ENCODE measurements at regions not wholly inside any gene's neighbourhood (a gene's known extent, or its start where the extent isn't known, plus 50 kb on each side); places are given as distances from the start of the nearest gene placed in this dataset.

GRCh38 chr2:173552531-173552930 is 197.9 kb downstream of the CDCA7 start:
- TF ChIP-seq POLR2A (IDR thresholded peaks at IDR 0.05) (no peak), POLR2AphosphoS5 (IDR thresholded peaks at IDR 0.05; ENCODE audit: insufficient read depth in 1 of 2, low read depth in 1 of 2) (no peak)
- TF ChIP-seq, protein P1, sequence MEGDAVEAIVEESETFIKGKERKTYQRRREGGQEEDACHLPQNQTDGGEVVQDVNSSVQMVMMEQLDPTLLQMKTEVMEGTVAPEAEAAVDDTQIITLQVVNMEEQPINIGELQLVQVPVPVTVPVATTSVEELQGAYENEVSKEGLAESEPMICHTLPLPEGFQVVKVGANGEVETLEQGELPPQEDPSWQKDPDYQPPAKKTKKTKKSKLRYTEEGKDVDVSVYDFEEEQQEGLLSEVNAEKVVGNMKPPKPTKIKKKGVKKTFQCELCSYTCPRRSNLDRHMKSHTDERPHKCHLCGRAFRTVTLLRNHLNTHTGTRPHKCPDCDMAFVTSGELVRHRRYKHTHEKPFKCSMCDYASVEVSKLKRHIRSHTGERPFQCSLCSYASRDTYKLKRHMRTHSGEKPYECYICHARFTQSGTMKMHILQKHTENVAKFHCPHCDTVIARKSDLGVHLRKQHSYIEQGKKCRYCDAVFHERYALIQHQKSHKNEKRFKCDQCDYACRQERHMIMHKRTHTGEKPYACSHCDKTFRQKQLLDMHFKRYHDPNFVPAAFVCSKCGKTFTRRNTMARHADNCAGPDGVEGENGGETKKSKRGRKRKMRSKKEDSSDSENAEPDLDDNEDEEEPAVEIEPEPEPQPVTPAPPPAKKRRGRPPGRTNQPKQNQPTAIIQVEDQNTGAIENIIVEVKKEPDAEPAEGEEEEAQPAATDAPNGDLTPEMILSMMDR (IDR thresholded peaks at IDR 0.05): no peak
- intact Hi-C loops (cut with DNase I): no loop called here
- H3K27ac ChIP-seq: no peak overlapping the region
- no peaks in the 10 kb centered on the region for H3K4me1 ChIP-seq
- no peaks in the 10 kb centered on the region for H3K36me3 ChIP-seq
- H3K4me3 ChIP-seq: no peak overlapping the region
- H3K9me3 ChIP-seq: no peaks in the 10 kb centered on the region
- DNase-seq (ENCODE audit: extremely low spot score in 2 of 2): no peak
- no peaks in the 10 kb centered on the region for H3K27me3 ChIP-seq

DNA sequence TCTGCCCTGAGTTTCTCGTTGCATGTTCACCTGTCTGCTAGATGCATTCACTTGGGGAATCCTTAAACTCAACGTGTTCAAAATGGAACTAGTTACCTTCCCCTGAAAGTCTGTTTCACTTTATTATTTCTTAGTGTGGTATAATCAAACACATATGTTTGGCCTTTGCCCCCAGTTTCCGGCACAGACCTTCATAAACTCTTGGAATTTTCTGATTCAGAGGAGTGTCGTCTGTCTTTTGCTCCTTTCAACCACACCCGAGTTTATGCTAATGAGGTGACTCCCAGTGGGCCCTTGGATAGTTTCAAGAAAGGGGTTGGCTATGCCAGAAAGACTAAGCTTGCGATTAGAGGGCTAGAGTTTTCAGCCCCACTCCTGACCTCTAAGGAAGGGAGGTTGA is 198.9 kb downstream of the CDCA7 start:
- Histone ChIP-seq H3K4me1 (no peaks in the 10 kb centered on the region), H3K27me3 (no peaks in the 10 kb centered on the region), H3K27ac (no peak overlapping the region), H3K36me3 (no peaks in the 10 kb centered on the region), H3K4me3 (no peak overlapping the region), H3K9me3 (no peaks in the 10 kb centered on the region)
- no peak for DNase-seq (ENCODE audit: extremely low spot score in 2 of 2)
- TF ChIP-seq POLR2AphosphoS5 (IDR thresholded peaks at IDR 0.05; ENCODE audit: insufficient read depth in 1 of 2, low read depth in 1 of 2) (no peak), POLR2A (IDR thresholded peaks at IDR 0.05) (no peak)
- TF ChIP-seq, protein P1 (IDR thresholded peaks at IDR 0.05): no peak
- intact Hi-C loops (cut with DNase I): no loop called here

DNA sequence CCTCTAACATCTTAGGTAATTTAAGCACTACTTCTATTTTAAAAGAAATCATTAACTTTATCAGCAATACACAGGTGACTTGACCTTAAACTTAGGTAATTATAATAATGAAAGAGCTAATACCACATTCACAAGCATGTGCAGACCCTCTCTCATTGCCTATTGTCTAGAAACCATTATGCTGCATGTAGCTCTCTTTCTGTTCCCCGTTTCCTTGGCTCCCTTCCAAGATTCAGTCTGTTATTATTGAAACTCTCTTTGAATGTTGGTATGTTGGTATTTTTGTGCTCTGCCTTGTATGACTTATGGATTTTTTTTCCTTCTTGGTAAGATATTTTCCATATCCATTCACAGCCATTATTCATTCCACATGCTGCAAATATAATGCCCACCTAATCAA is 201.2 kb downstream of the CDCA7 start:
- Histone ChIP-seq H3K27ac (no peak overlapping the region), H3K27me3 (no peaks in the 10 kb centered on the region), H3K9me3 (no peaks in the 10 kb centered on the region), H3K36me3 (no peaks in the 10 kb centered on the region), H3K4me3 (no peak overlapping the region), H3K4me1 (no peaks in the 10 kb centered on the region)
- intact Hi-C loops (cut with DNase I): no loop called here
- no peak for DNase-seq (ENCODE audit: extremely low spot score in 2 of 2)
- TF ChIP-seq, protein P1 (IDR thresholded peaks at IDR 0.05): no peak
- TF ChIP-seq POLR2A (IDR thresholded peaks at IDR 0.05) (no peak), POLR2AphosphoS5 (IDR thresholded peaks at IDR 0.05; ENCODE audit: insufficient read depth in 1 of 2, low read depth in 1 of 2) (no peak)

- TF ChIP-seq, protein P1 (IDR thresholded peaks at IDR 0.05): no peak
- TF ChIP-seq POLR2A (IDR thresholded peaks at IDR 0.05) (no peak), POLR2AphosphoS5 (IDR thresholded peaks at IDR 0.05; ENCODE audit: insufficient read depth in 1 of 2, low read depth in 1 of 2) (no peak)
- H3K9me3 ChIP-seq: no peaks in the 10 kb centered on the region
- DNase-seq (ENCODE audit: extremely low spot score in 2 of 2): no peak
- no peaks in the 10 kb centered on the region for H3K27me3 ChIP-seq
- no peak overlapping the region for H3K27ac ChIP-seq
- H3K4me3 ChIP-seq: no peak overlapping the region
- no peaks in the 10 kb centered on the region for H3K36me3 ChIP-seq
- no peaks in the 10 kb centered on the region for H3K4me1 ChIP-seq
- intact Hi-C loops (cut with DNase I): no loop called here
Measured at GRCh38 chr2:173556816-173557215, 202.1 kb downstream of the CDCA7 start.

- Histone ChIP-seq H3K4me3 (no peak overlapping the region), H3K27me3 (no peaks in the 10 kb centered on the region)
- TF ChIP-seq, protein P1 (IDR thresholded peaks at IDR 0.05): no peak
- TF ChIP-seq POLR2AphosphoS5 (IDR thresholded peaks at IDR 0.05; ENCODE audit: insufficient read depth in 1 of 2, low read depth in 1 of 2) (no peak), POLR2A (IDR thresholded peaks at IDR 0.05) (no peak)
Measured at GRCh38 chr2:173557497-173557896, 202.8 kb downstream of the CDCA7 start.

More at GRCh38 chr2:173557497-173557896, 202.8 kb downstream of the CDCA7 start:
- Histone ChIP-seq H3K9me3 (no peaks in the 10 kb centered on the region), H3K36me3 (no peaks in the 10 kb centered on the region), H3K27ac (no peak overlapping the region), H3K4me1 (no peaks in the 10 kb centered on the region)
- intact Hi-C loops (cut with DNase I): no loop called here
- no peak for DNase-seq (ENCODE audit: extremely low spot score in 2 of 2)

Data from vagina (tissue), 2 donors.